ENCODE measurements at regions not wholly inside any gene's neighbourhood (a gene's known extent, or its start where the extent isn't known, plus 50 kb on each side); places are given as distances from the start of the nearest gene placed in this dataset.
"Not testable (repeated sequence)": the region's sequence is repeated elsewhere in the genome, so short reads cannot be mapped to it uniquely, and the experiment has no call there.

DNA sequence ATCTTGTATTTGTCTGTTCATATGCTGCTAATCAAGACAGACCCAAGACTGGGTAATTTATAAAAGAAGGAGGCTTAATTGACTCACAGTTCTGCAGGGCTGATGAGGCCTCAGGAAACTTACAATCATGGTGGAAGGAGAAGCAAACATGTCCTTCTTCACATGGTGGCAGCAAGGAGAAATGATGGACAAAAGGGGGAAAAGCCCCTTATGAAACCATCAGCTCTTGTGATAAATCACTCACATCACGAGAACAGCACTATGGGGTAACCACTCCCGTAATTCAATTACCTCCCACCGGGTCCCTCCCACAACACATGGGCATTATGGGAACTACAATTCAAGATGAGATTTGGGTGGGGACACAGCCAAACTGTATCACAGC, 117.0 kb downstream of the TTC6 start:
- DNase-seq: not testable (repeated sequence)

- no peak for DNase-seq
Observed at GRCh38 chr14:37712976-37713431, 117.6 kb downstream of the TTC6 start.

- no peak for DNase-seq
Observed at GRCh38 chr14:37720131-37720530, 124.7 kb downstream of the TTC6 start.

- no peak for DNase-seq
Observed at GRCh38 chr14:37721976-37722659, 126.7 kb downstream of the TTC6 start.

DNA sequence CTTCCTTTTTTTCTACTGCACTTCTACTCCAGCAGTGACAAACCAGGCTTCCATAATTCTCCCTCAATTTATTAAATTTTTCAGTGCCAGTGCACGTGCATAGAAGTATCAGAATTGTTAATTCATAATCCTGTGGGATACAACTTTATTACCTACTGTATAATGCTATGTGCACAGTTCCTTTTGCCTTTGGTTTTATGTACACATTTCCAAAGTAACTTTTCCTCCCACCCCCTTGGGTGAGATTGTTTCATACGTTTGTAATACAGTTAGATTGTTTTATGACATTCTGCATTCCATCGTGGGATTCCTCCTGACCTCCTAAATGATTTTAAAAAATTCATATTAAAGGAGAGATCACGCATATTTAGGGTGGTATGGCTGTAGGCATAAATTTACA, 128.1 kb downstream of the TTC6 start:
- no peak for DNase-seq

DNA sequence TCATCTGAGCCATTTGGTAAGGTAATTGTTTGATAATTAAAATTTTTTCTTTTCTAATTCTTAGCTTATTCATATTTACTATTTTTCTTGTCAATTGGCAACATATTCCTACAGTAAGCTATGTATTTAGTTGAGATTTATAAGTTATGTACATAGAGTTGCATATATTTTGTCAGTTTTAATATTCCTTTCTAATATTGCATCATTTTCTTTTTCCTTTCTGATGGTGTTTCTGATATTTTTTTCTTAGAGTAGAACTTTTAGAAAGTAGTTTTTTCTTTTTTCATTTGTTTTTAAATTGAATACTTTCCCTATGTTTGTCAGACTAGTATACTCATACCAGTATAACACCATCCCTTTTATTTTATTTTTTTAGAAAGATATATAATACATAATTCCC, 131.3 kb downstream of the TTC6 start:
- DNase-seq: no peak

DNA sequence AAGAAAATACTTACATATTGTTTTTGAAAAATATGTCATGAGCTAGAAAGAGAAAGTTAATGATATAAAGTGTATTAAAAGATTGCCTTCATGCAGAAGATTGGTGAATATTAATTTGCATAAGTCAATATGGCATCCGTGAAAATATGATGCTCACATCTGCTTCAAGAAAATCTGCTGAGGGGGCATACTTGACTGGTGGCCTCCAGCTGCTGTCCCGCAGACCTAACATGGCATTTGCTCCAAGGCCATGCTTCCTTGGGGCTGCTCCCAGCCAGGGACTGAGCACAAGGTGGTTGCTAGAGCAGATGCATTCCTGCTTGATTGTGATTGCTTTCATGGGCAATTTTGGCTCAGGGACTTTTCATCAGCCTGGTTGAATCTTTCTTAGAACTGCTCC, 133.8 kb downstream of the TTC6 start:
- DNase-seq: no peak

- DNase-seq: no peak
Observed at GRCh38 chr14:37731094-37731493, 135.7 kb downstream of the TTC6 start.

DNA sequence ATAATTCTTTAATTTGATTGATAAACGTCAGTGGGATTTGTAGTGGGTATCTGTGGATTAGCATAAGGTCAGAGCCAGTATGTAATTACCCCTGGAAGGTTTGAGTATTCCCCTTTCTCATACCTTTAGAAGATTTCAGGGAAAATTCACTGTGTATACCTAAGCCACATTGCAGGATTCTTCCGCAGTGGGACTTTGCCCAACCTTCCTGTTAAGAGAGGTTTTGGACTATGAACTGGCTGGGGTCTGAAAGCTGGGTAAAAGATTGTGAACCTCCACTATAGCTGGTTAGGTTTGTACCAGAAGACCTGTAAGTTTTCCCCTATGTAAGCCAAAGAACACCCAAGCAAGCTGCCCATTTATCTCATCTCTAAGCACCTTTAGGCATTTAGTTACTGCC, 150.2 kb downstream of the TTC6 start:
- DNase-seq: no peak

DNA sequence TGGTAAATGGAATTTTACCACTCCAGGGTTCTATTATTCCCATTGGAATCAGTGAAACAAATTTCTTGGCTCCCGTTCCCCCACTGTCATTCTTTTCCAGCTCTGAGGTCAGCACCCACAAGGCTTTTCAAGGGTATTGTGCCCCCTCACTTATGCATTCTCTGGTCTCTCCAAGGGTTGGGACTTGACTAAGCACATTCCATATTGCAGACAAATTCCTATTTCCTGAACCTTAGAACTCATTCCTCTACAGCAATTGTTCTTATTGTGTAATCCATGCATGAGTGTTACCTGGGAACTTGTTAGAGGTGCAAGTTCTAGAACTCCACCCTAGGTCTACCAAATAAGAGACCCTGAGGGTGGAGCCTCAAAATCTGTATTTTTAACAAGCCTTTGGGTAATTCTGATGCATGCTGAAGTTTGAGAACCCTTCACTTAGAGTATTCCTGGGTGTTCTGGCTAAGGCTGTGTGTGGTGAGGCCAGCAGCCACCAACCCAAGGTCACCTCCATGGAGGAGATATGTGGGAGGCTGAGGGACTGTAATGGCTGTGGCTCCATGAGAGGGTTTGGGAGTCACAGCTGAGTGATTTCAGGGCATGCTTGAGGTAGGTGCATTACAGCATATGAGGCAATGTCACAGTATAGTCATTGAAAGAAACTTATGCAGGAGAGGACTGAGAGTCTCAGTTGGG, 150.9 kb downstream of the TTC6 start:
- no peak for DNase-seq

DNA sequence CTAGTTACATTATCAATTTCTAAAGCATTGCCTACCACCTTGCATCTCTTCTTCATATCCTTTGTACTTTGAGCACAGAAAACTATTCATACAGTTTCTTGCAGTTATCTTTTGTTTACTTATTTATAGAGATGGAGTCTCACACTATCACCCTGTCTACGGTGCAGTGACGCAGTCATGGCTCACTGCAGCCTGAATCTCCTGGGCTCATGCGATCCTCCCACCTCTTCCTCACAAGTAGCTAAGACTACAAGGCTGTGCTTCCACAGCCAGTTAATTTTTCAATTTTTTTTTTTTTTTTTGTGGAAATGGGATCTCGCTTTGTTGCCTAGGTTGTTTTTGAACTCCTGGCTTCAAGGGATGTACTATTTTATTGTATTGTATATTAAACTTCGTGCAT, 158.0 kb downstream of the TTC6 start:
- DNase-seq: no peak

DNA sequence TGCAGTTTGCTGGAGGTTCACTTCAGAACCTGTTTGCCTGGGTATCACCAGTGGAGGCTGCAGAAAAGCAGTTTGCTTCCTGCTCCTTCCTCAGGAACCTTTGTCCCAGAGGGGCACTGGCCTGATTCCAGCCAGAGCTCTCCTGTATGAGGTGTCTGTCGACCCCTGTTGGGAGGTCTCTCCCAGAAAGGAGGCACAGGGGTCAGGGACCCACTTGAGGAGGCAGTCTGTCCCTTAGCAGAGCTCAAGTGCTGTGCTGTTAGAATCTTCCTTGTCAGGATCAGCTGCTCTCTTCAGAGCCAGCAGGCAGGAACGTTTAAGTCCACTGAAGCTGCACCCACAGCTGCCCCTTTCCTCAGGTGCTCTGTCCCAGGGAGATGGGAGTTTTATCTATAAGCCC, 164.8 kb downstream of the TTC6 start:
- DNase-seq: not testable (repeated sequence)

DNA sequence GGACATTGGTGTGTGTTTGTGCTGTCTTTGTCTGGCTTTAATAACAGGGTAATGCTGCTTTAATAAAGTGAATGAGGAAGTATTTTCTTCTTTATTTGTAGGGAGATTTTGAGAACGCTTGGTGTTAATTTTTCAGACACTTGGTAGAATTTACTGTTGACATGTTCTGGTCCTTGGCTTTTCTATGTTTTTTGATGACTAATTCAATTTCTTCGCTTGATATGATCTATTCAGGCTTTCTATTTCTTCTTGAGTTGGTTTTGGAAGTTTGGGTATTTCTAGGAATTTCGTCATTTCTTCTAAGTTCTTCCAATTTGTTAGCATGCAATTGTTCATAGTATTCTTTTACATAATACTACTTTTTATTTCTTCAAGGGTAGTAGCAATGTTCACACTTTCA, 167.8 kb downstream of the TTC6 start:
- no peak for DNase-seq

DNA sequence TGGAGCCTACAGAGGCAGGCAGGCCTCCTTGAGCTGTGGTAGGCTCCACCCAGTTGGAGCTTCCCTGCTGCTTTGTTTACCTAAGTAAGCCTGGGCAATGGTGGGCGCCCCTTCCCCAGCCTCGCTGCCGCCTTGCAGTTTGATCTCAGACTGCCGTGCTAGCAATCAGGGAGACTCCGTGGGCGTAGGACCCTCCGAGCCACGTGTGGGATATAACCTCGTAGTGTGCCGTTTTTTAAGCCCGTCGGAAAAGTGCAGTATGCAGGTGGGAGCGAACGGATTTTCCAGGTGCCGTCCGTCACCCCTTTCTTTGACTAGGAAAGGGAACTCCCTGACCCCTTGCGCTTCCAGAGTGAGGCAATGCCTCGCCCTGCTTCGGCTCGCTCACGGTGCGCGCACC, 176.9 kb downstream of the TTC6 start:
- DNase-seq: not testable (repeated sequence)

DNA sequence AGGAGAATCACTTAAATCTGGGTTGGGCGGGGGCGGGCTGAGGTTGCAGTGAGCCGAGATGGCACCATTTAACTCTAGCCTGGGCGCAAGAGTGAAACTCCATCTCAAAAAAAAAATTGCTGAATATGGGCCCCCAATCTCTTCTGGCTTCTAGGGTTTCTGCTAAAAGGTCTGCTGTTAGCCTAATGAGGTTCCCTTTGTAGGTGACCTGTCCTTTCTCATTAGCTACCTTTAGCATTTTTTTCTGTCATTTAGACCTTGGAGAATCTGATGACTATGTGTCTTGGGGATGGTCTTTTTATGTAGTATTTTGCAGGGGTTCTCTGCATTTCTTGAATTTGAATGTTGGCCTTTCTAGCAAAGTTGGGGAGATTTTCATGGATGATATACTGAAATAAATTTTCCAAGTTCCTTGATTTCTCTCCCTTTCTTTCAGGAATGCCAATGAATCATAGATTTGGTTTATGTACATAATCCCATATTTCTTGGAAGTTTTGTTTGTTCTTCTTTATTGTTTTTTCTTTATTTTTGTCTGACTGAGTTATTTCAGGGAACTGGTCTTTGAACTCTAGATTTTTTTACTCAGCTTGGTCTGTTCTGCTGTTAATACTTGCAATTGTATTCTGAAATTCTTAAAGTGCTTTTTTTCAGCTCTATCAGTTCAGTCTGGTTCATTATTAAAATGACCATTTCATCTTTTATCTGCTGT, 181.5 kb downstream of the TTC6 start:
- DNase-seq: no peak

GRCh38 chr14:37778135-37778943, 182.9 kb downstream of the TTC6 start:
- no peak for DNase-seq

- no peak for DNase-seq
Observed at GRCh38 chr14:37779480-37779879, 184.1 kb downstream of the TTC6 start.

GRCh38 chr14:37780731-37781130, 185.3 kb downstream of the TTC6 start:
- DNase-seq: not testable (repeated sequence)

- DNase-seq: not testable (repeated sequence)
Observed at GRCh38 chr14:37784203-37784826, 188.9 kb downstream of the TTC6 start.

GRCh38 chr14:37784827-37785223, 189.4 kb downstream of the TTC6 start:
- DNase-seq: not testable (repeated sequence)

DNA sequence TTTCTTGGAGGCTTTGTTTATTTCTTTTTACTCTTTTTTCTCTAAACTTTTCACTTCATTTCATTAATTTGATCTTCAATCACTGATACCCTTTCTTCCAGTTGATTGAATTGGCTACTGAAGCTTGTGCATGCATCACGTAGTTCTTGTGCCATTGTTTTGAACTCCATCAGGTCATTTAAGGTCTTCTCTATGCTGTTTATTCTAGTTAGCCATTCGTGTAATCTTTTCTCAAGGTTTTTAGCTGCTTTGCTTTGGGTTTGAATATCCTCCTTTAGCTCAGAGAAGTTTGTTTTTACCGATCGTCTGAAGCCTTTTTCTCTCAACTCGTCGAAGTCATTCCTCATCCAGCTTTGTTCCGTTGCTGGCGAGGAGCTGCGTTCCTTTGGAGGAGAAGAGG, 189.9 kb downstream of the TTC6 start:
- not testable (repeated sequence) for DNase-seq

GRCh38 chr14:37786114-37786625, 190.7 kb downstream of the TTC6 start:
- DNase-seq: not testable (repeated sequence)
